ENCODE measurements at regions not wholly inside any gene's neighbourhood (a gene's known extent, or its start where the extent isn't known, plus 50 kb on each side); places are given as distances from the start of the nearest gene placed in this dataset.

DNA sequence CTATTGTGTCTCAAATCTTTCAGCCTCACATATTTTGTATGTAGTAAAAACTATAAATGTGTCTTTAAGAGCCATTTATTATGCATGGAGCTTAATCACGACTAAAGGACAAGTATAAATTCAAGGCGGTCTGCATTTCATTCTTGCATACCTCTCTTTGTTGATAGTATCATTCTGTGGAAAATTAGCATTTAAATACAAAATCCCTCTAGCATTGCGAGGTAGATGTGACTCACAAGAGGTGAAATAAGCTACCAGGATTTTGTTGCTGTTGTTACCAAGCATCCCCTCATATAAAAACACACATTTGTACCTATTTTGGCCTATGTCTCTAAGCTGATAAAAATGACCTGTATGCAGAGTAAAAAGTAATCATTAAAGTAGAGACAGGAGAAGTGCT lies 537.4 kb upstream of the LUZP2 start:
- no peak for TF ChIP-seq CTCF (IDR thresholded peaks at IDR 0.05; ENCODE audit: low read depth, low read length, missing control alignments)
- H3K4me3 ChIP-seq (replicated peaks; ENCODE audit: low read depth, low read length): no peak overlapping the region

DNA sequence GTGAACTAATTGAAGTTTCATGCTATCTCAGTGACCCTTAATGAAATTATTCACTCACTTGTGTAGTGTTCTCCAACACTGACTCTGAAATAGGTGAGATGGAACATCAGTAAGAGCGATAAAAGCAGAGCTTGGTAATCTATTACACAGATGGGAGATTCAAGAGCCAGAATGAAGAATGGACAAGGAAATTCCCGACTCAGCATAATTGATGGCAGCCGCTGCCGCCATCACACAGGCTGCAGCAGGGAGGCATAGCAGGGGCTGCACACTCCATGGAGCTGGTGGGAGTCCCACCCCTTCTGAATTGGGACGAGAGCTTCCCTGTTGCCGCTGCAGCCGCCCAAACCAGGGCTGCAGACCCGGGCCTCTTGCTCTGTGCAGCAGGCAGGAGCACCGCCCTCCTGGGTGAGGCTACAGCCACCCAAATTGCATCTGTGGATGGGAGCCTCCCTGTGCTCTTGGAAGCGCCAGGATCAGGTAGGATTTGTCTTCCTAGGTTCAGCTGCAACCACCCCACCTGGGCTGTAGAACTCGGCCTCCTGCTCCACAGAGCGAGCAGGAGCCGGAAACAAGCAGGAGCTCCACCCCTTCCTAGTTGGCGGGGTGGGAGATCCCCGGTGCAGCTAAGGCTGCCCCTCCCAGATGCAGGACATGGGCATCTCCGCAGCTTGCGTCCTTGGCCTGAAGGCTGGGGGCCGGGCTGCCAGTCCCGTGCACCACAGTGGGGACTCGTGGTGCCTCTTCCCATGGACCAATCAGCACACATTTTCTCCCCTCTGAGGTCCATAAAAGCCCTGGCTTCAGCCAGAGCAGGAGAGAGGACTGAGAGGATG lies 535.1 kb upstream of the LUZP2 start:
- no peak overlapping the region for H3K4me3 ChIP-seq (replicated peaks; ENCODE audit: low read depth, low read length)
- no peak for TF ChIP-seq CTCF (IDR thresholded peaks at IDR 0.05; ENCODE audit: low read depth, low read length, missing control alignments)
- DNase-seq (ENCODE audit: extremely low read depth, low read depth): no peak

More for the DNA sequence above, 537.4 kb upstream of the LUZP2 start:
- no peak for DNase-seq (ENCODE audit: extremely low read depth, low read depth)

DNA sequence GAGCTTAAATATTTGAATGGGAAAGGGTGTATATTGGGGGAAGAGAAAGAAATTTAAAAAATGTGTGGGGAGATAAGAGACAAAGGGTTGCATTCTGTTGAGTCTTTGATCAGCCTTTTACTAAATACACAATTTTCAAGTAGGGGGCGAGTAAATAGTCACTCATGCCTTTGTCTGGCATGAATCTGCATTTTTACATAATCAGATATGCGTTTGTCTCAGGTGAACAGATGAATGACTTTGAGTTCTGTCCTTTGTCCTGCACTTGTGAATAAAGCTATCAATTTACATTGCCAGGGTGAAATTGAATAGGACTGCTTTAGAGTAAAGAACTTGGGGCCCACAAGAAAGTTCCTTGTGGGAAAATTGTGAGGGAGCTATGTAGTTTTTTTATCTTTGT lies 523.6 kb upstream of the LUZP2 start:
- TF ChIP-seq CTCF (IDR thresholded peaks at IDR 0.05; ENCODE audit: low read depth, low read length, missing control alignments): no peak
- no peak for DNase-seq (ENCODE audit: extremely low read depth, low read depth)
- no peak overlapping the region for H3K4me3 ChIP-seq (replicated peaks; ENCODE audit: low read depth, low read length)

- no peak for TF ChIP-seq CTCF (IDR thresholded peaks at IDR 0.05; ENCODE audit: low read depth, low read length, missing control alignments)
Measured at GRCh38 chr11:23974051-23974450, 522.8 kb upstream of the LUZP2 start.

GRCh38 chr11:23974601-23975000 lies 522.3 kb upstream of the LUZP2 start:
- H3K4me3 ChIP-seq (replicated peaks; ENCODE audit: low read depth, low read length): no peak overlapping the region
- no peak for TF ChIP-seq CTCF (IDR thresholded peaks at IDR 0.05; ENCODE audit: low read depth, low read length, missing control alignments)
- DNase-seq (ENCODE audit: extremely low read depth, low read depth): no peak

More at GRCh38 chr11:23974051-23974450, 522.8 kb upstream of the LUZP2 start:
- DNase-seq (ENCODE audit: extremely low read depth, low read depth): no peak
- no peak overlapping the region for H3K4me3 ChIP-seq (replicated peaks; ENCODE audit: low read depth, low read length)

GRCh38 chr11:23976426-23976825 lies 520.4 kb upstream of the LUZP2 start:
- TF ChIP-seq CTCF (IDR thresholded peaks at IDR 0.05; ENCODE audit: low read depth, low read length, missing control alignments): no peak

More at GRCh38 chr11:23976426-23976825, 520.4 kb upstream of the LUZP2 start:
- no peak for DNase-seq (ENCODE audit: extremely low read depth, low read depth)
- H3K4me3 ChIP-seq (replicated peaks; ENCODE audit: low read depth, low read length): no peak overlapping the region

All from HFF-Myc (cell line).